SK-N-SH treated with all-trans-retinoic acid at 6 μM for 48 hours (cell line): ENCODE measurements at regions not wholly inside any gene's neighbourhood (a gene's known extent, or its start where the extent isn't known, plus 50 kb on each side); places are given as distances from the start of the nearest gene placed in this dataset.

Source experiments
- ATAC-seq: fragments of 200-7000 bp; cut with Tn5 transposase; 3 replicates; pipeline ENCODE4 v1.9.1; 2020; ENCODE audit warnings: mild to moderate bottlenecking, moderate library complexity
- ARNTL ChIP-seq: fragments of 450-650 bp; formaldehyde crosslinking; IDR thresholded peaks from 2 replicates; pipeline ENCODE4 v1.5.0; 2020; ENCODE audit warnings: low read depth, mild to moderate bottlenecking, moderate library complexity, borderline replicate concordance
- CREB5 ChIP-seq: fragments of 250-450 bp; sonication (Bioruptor Pico); IDR thresholded peaks from 2 replicates; pipeline ENCODE4 v1.5.1; 2020; ENCODE audit warnings: low read depth, mild to moderate bottlenecking, moderate library complexity
- CSRNP3 ChIP-seq: fragments of 250-450 bp; sonication (Bioruptor Pico); IDR thresholded peaks from 2 replicates; pipeline ENCODE4 v1.5.1; 2021; ENCODE audit warnings: mild to moderate bottlenecking, moderate library complexity
- ESRRG ChIP-seq: fragments of 250-450 bp; sonication (Bioruptor Pico); IDR thresholded peaks from 2 replicates; pipeline ENCODE4 v1.6.1; 2021; ENCODE audit warnings: mild to moderate bottlenecking
- GLIS3 ChIP-seq: fragments of 250-450 bp; sonication (Bioruptor Pico); IDR thresholded peaks from 2 replicates; pipeline ENCODE4 v1.5.0; 2020; ENCODE audit warnings: mild to moderate bottlenecking, moderate library complexity
- ISL1 ChIP-seq: fragments of 250-450 bp; sonication (Bioruptor Pico); IDR thresholded peaks from 2 replicates; pipeline ENCODE4 v2.1.2; 2022; ENCODE audit warnings: mild to moderate bottlenecking, moderate library complexity
- OSR1 ChIP-seq: fragments of 250-450 bp; sonication (Bioruptor Pico); IDR thresholded peaks from 2 replicates; pipeline ENCODE4 v1.8.0; 2022; ENCODE audit warnings: moderate library complexity, mild to moderate bottlenecking, inconsistent platforms
- PPARA ChIP-seq: fragments of 250-450 bp; sonication (Bioruptor Pico); IDR thresholded peaks from 2 replicates; pipeline ENCODE4 v1.5.0; 2020; ENCODE audit warnings: mild to moderate bottlenecking, borderline replicate concordance
- SNAI2 ChIP-seq: fragments of 250-450 bp; sonication (Bioruptor Pico); IDR thresholded peaks from 2 replicates; pipeline ENCODE4 v1.5.0; 2020; ENCODE audit warnings: mild to moderate bottlenecking, moderate library complexity
- TCF4 ChIP-seq: fragments of 250-450 bp; sonication (Bioruptor Pico); IDR thresholded peaks from 2 replicates; pipeline ENCODE4 v1.8.0; 2021; ENCODE audit warnings: mild to moderate bottlenecking, moderate library complexity, borderline replicate concordance
- TOX ChIP-seq: fragments of 250-450 bp; sonication (Bioruptor Pico); IDR thresholded peaks from 2 replicates; pipeline ENCODE4 v1.8.0; 2021; ENCODE audit warnings: mild to moderate bottlenecking, moderate library complexity, borderline replicate concordance
- TSHZ2 ChIP-seq: fragments of 250-450 bp; sonication (Bioruptor Pico); IDR thresholded peaks from 2 replicates; pipeline ENCODE4 v1.5.0; 2020; ENCODE audit warnings: mild to moderate bottlenecking, moderate library complexity
- ZC3H10 ChIP-seq: fragments of 250-450 bp; sonication (Bioruptor Pico); IDR thresholded peaks from 2 replicates; pipeline ENCODE4 v1.5.1; 2021; ENCODE audit warnings: mild to moderate bottlenecking, moderate library complexity
- ZFP3 ChIP-seq: fragments of 250-450 bp; sonication (Bioruptor Pico); IDR thresholded peaks from 2 replicates; pipeline ENCODE4 v1.5.0; 2020; ENCODE audit warnings: mild to moderate bottlenecking, moderate library complexity
- ZNF565 ChIP-seq: fragments of 450-650 bp; formaldehyde crosslinking; conservative IDR thresholded peaks from 2 replicates; pipeline ENCODE4 v1.5.0; 2020; ENCODE audit warnings: low read depth, mild to moderate bottlenecking, moderate library complexity
- ZNF70 ChIP-seq: fragments of 450-650 bp; formaldehyde crosslinking; IDR thresholded peaks from 2 replicates; pipeline ENCODE4 v1.5.0; 2020; ENCODE audit warnings: mild to moderate bottlenecking, moderate library complexity
- ZNF8 ChIP-seq: fragments of 450-650 bp; formaldehyde crosslinking; IDR thresholded peaks from 2 replicates; pipeline ENCODE4 v1.5.0; 2020; ENCODE audit warnings: mild to moderate bottlenecking, moderate library complexity
- TF ChIP-seq, protein P1 (sequence below): fragments of 250-450 bp; sonication (Bioruptor Pico); IDR thresholded peaks from 2 replicates; pipeline ENCODE4 v1.8.0; 2020; ENCODE audit warnings: mild to moderate bottlenecking, moderate library complexity, borderline replicate concordance
- TF ChIP-seq, protein P2 (sequence below): fragments of 250-450 bp; sonication (Bioruptor Pico); IDR thresholded peaks from 2 replicates; pipeline ENCODE4 v1.8.0; 2021; ENCODE audit warnings: low read depth, mild to moderate bottlenecking, moderate library complexity, borderline replicate concordance

DNA sequence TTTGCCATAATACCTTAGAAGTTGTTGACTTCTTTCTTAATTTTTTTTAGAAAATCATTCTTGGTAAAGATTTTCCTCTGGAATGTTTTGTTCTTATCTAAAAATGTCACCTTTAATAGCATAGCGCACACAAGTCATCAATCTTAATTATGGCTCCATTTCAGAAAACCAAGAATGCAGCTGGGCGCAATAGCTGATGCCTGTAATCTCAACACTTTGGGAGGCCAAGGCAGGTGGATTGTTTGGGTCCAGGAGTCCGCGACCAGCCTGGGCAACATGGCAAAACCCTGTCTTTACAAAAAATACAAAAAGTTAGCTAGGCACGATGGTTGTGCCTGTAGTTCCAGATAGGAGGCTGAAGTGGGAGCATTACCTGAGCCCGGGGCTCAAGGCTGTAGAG lies 125.6 kb upstream of the EOMES start (continued):
- TF ChIP-seq, protein P1, sequence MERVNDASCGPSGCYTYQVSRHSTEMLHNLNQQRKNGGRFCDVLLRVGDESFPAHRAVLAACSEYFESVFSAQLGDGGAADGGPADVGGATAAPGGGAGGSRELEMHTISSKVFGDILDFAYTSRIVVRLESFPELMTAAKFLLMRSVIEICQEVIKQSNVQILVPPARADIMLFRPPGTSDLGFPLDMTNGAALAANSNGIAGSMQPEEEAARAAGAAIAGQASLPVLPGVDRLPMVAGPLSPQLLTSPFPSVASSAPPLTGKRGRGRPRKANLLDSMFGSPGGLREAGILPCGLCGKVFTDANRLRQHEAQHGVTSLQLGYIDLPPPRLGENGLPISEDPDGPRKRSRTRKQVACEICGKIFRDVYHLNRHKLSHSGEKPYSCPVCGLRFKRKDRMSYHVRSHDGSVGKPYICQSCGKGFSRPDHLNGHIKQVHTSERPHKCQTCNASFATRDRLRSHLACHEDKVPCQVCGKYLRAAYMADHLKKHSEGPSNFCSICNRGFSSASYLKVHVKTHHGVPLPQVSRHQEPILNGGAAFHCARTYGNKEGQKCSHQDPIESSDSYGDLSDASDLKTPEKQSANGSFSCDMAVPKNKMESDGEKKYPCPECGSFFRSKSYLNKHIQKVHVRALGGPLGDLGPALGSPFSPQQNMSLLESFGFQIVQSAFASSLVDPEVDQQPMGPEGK = no peak

DNA sequence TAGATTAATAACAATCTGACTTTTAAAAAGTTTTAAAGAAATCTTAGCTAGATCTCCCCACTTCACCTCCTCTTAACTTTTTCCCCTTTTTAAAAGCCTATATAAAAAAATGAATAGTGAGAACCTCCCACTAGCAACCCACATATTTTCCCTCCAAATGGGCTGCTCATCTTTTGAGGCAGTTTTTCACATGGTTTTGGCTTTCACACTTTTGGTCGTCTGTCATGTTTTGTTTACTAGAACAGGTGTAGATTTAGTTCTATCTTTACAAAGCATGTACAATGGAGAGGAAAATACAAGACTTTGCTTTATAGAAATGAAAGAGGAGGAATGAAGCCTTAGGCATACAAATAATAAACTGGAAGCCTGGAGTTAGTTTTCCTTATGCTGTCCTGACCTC lies 126.7 kb upstream of the EOMES start:
- TF ChIP-seq PPARA (CRISPR knock-in tag) (no peak), TCF4 (CRISPR knock-in tag) (no peak), TOX (CRISPR knock-in tag) (no peak), ARNTL (no peak), SNAI2 (CRISPR knock-in tag) (no peak), ISL1 (CRISPR knock-in tag) (no peak), ZFP3 (no peak), TSHZ2 (CRISPR knock-in tag) (no peak), ESRRG (CRISPR knock-in tag) (no peak), ZNF8 (no peak), GLIS3 (no peak)
- TF ChIP-seq, protein P2, sequence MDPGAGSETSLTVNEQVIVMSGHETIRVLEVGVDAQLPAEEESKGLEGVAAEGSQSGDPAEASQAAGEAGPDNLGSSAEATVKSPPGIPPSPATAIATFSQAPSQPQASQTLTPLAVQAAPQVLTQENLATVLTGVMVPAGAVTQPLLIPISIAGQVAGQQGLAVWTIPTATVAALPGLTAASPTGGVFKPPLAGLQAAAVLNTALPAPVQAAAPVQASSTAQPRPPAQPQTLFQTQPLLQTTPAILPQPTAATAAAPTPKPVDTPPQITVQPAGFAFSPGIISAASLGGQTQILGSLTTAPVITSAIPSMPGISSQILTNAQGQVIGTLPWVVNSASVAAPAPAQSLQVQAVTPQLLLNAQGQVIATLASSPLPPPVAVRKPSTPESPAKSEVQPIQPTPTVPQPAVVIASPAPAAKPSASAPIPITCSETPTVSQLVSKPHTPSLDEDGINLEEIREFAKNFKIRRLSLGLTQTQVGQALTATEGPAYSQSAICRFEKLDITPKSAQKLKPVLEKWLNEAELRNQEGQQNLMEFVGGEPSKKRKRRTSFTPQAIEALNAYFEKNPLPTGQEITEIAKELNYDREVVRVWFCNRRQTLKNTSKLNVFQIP (CRISPR knock-in tag) = no peak
- ATAC-seq = no peak

GRCh38 chr3:27859821-27860220 lies 137.7 kb upstream of the EOMES start:
- TF ChIP-seq OSR1 (no peak), ZNF565 (CRISPR knock-in tag) (no peak), ISL1 (CRISPR knock-in tag) (no peak), TCF4 (CRISPR knock-in tag) (no peak), CSRNP3 (no peak), CREB5 (no peak)
- ATAC-seq = no peak

- ATAC-seq = no peak
- TF ChIP-seq, protein P2 (CRISPR knock-in tag) = no peak
- TF ChIP-seq ESRRG (CRISPR knock-in tag) (no peak), SNAI2 (CRISPR knock-in tag) (no peak), ISL1 (CRISPR knock-in tag) (no peak), ZFP3 (no peak), ZC3H10 (no peak), ZNF8 (no peak), ZNF70 (no peak), PPARA (CRISPR knock-in tag) (no peak), ZNF565 (CRISPR knock-in tag) (no peak), TCF4 (CRISPR knock-in tag) (no peak), ARNTL (no peak)
- TF ChIP-seq, protein P1 = no peak
These were observed 139.2 kb upstream of the EOMES start for GRCh38 chr3:27861046-27862036.
